HG02885 (cell line): ENCODE measurements at regions not wholly inside any gene's neighbourhood (a gene's known extent, or its start where the extent isn't known, plus 50 kb on each side); places are given as distances from the start of the nearest gene placed in this dataset.
"Not testable (repeated sequence)": the region's sequence is repeated elsewhere in the genome, so short reads cannot be mapped to it uniquely, and the experiment has no call there.

ENCODE experiments used
- ATAC-seq: cut with Tn5 transposase; IDR thresholded peaks from one replicate; pipeline ENCODE4 v1.9.1; 2021; ENCODE audit warnings: mild to moderate bottlenecking; ENCODE audit not compliant: unreplicated experiment, poor library complexity

GRCh38 chr1:178572604-178573003 lies 59.7 kb downstream of the TEX35 start:
- no peak for ATAC-seq

- peak; percentile 78 for ATAC-seq
These were observed 60.4 kb downstream of the TEX35 start for GRCh38 chr1:178573330-178573729.

- no peak for ATAC-seq
These were observed 61.4 kb downstream of the TEX35 start for GRCh38 chr1:178574345-178574744.

GRCh38 chr1:178575611-178576361 lies 62.9 kb downstream of the TEX35 start:
- ATAC-seq = peak; percentile 47

GRCh38 chr1:178576841-178577240 lies 63.9 kb downstream of the TEX35 start:
- no peak for ATAC-seq

GRCh38 chr1:178577882-178578281 lies 65.0 kb downstream of the TEX35 start:
- no peak for ATAC-seq

GRCh38 chr1:178578541-178578940 lies 65.6 kb downstream of the TEX35 start:
- no peak for ATAC-seq

GRCh38 chr1:178579095-178579494 lies 66.2 kb downstream of the TEX35 start:
- ATAC-seq = no peak

GRCh38 chr1:178579562-178579961 lies 66.7 kb downstream of the TEX35 start:
- peak; percentile 51 for ATAC-seq

- no peak for ATAC-seq
These were observed 67.2 kb downstream of the TEX35 start for GRCh38 chr1:178580096-178580495.

- no peak for ATAC-seq
These were observed 68.0 kb downstream of the TEX35 start for GRCh38 chr1:178580876-178581275.

GRCh38 chr1:178581351-178582303 lies 68.7 kb downstream of the TEX35 start:
- ATAC-seq = peak; percentile 88

- no peak for ATAC-seq
These were observed 74.2 kb downstream of the TEX35 start for GRCh38 chr1:178587096-178587495.

- no peak for ATAC-seq
These were observed 75.1 kb downstream of the TEX35 start for GRCh38 chr1:178587975-178588374.

- ATAC-seq = not testable (repeated sequence)
These were observed 76.1 kb downstream of the TEX35 start for GRCh38 chr1:178589042-178589441.

- ATAC-seq = not testable (repeated sequence)
These were observed 78.9 kb downstream of the TEX35 start for GRCh38 chr1:178591811-178592210.

- ATAC-seq = no peak
These were observed 80.6 kb downstream of the TEX35 start for GRCh38 chr1:178593515-178593914.

- ATAC-seq = no peak
These were observed 81.2 kb downstream of the TEX35 start for GRCh38 chr1:178594133-178594532.

GRCh38 chr1:178595491-178595890 lies 82.6 kb downstream of the TEX35 start:
- no peak for ATAC-seq

- ATAC-seq = no peak
These were observed 86.2 kb downstream of the TEX35 start for GRCh38 chr1:178599087-178599486.

GRCh38 chr1:178599745-178600144 lies 86.8 kb downstream of the TEX35 start:
- ATAC-seq = peak; percentile 92
